NCI-H1048 (cell line): ENCODE measurements at regions not wholly inside any gene's neighbourhood (a gene's known extent, or its start where the extent isn't known, plus 50 kb on each side); places are given as distances from the start of the nearest gene placed in this dataset.
"Not testable (repeated sequence)": the region's sequence is repeated elsewhere in the genome, so short reads cannot be mapped to it uniquely, and the experiment has no call there.

Experiments used
- DNase-seq: peaks from one replicate; lab custom pipeline; 2025; lab: John Stamatoyannopoulos, UW

DNA sequence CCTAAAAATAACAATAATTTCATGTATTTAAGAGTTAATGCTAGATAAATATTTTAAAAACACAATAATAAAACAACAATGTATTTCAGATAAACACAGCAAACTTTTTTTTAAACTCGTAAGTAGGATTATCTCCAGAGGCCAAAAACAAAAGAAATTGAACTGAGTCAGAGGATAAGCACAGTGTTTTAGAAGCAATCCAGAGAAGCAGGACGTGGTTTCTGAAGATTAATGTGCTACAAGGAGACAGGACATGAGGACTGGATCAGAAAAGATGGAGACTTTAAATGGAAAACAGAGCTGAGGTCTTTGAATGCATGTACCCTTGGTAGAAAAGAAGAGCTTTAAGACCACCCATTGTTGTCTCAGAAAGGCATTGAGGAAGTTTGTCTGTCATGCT, 491.2 kb upstream of the TLE4 start:
- DNase-seq = no peak

DNA sequence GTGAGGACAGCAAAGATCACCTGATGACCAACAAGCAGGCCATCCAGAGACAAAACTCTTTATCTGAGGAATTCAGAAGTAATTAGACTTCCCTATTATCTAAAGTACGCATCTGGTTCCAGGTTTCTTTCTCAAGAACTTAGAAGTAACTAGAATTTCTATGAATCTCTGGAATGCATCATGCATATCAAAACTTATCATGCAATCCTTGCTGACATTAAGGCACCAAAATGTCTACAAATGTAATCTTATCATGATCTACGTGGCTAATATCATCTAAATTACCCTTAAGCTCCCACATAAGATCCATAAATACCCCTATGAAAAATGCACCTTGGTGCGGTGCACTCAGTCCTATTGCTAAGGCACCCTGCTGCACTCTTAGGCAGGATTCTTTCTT, 488.1 kb upstream of the TLE4 start:
- no peak for DNase-seq

DNA sequence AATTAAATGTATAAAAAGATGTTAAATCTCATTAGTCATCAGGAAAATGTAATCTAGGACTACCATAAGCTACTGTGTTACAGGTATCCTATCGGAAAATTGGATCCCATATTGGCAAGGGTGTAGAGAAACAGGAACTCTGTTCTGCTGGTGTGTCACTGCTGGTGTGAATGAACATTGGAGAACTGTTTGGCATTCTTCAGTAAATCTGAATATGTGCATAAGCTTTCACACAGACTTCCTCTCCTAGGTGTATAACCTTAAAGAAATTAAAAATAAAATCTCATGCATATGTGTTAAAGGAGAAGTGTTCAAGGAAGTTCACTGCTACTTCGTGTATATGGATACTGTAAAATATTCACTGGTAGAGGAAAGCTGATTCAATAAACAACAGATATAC, 484.6 kb upstream of the TLE4 start:
- DNase-seq = no peak

DNA sequence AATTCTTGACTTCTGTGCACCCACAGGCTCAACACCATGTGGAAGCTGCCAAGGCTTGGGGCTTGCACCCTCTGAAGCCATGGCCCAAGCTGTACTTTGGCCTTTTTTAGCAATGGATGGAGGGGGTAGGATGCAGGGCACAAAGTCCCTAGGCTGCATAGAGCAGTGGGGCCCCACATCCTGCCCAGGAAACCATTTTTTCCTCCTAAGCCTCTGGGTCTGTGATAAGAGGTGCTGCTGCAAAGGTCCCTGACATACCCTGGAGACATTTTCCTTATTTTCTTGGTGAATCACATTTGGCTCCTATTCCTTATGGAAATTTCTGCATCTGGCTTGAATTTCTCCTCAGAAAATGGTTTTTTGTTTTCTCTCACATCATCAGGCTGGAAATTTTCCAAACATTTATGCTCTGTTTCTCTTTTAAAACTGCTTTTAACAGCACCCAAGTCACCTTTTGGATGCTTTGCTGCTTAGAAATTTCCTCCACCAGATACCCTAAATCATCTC, 482.7 kb upstream of the TLE4 start:
- DNase-seq = no peak

- not testable (repeated sequence) for DNase-seq
Measured at GRCh38 chr9:79089851-79090250, 481.9 kb upstream of the TLE4 start.

- not testable (repeated sequence) for DNase-seq
Measured at GRCh38 chr9:79103257-79103656, 468.5 kb upstream of the TLE4 start.

DNA sequence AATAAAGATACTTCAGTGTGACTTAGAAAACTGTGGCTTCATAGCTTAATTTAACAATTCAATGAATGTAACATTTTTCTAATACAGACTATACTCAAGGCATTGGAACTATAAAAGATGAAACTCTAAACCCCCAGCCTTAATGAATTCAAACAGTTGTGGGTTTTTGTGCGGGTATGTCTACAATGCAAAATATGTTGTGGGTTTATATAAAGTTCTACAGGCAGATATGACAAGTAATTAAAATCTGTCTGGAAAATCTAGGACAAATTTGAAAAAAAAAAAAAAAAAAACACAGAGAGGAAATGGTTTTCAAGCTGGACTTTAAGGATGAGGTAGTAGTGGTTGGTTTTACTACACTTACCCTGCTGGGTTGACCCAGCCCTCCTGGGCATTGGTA, 467.5 kb upstream of the TLE4 start:
- no peak for DNase-seq

DNA sequence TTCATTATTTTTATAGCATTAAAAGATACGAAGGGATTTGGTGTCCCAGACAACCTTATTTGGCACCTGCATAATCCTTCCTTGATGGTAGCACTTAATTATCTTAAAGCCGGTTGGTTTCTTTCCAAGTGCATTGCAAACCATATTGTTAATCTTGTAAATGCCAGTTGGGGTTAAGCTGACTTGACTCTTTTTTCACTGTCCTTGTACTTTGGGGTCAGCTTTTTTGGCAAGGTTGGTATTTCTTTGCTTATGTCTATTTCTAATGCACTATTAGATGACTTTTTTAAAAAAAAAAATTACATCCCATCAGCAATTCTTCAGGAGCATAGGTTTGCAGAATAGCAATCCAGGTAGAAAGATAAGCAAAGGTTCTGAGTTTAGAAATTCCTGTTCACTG, 466.8 kb upstream of the TLE4 start:
- DNase-seq = no peak

DNA sequence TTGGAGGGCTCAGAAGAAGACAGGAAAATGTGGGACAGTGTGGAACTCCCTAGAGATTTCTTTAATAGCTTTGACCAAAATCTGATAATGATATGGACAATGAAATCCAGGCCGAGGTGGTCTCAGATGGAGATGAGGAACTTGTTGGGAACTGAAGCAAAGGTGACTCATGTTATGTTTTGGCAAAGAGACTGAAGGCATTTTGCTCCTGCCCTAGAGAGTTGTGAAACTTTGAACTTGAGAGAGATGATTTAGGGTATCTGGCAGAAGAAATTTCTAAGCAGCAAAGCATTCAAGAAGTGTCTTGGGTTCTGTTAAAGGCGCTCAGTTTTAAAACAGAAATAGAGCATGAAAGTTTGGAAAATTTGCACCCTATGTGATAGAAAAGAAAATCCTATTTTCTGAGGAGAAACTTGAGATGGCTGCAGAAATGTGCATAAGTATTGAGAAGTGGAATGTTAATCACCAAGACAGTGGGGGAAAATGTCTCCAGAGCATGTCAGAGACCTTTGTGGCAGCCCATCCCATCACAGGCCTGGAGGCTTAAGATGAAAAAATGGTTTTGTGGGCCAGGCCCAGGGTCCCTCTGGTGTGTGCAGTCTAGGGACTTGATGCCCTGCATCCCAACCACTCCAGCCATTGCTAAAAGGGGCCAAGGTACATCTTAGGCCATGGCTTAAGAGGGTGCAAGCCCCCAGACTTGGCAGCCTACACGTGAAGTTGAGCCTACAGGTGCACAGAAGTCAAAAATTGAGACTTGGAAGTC, 463.7 kb upstream of the TLE4 start:
- no peak for DNase-seq

DNA sequence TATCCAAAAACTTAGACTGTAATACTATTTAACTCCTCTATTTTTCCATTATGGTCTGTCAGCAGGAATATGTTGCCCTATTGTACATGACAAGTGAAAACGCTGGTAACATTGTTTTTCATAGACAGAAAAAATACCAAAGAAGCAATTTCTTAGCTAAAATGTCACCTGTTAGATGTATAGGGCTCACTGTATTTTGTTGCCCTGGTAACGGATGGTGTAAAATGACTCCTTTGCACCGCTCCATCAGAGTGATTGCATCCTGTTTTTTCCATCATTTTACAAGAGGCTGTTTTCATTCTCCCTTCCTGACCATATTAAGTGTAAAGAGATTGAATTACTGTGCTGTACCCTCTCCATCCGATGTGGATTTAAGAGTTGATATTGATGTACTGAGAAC, 460.1 kb upstream of the TLE4 start:
- DNase-seq = no peak

- no peak for DNase-seq
Measured at GRCh38 chr9:79115176-79115575, 456.6 kb upstream of the TLE4 start.

GRCh38 chr9:79116041-79116440, 455.7 kb upstream of the TLE4 start:
- no peak for DNase-seq

- DNase-seq = no peak
Measured at GRCh38 chr9:79116709-79117108, 455.1 kb upstream of the TLE4 start.

GRCh38 chr9:79120533-79120932, 451.2 kb upstream of the TLE4 start:
- no peak for DNase-seq

GRCh38 chr9:79120941-79121340, 450.8 kb upstream of the TLE4 start:
- no peak for DNase-seq

- DNase-seq = no peak
Measured at GRCh38 chr9:79123415-79123814, 448.4 kb upstream of the TLE4 start.

- DNase-seq = no peak
Measured at GRCh38 chr9:79127661-79128060, 444.1 kb upstream of the TLE4 start.

GRCh38 chr9:79129865-79130480, 441.8 kb upstream of the TLE4 start:
- DNase-seq = no peak

DNA sequence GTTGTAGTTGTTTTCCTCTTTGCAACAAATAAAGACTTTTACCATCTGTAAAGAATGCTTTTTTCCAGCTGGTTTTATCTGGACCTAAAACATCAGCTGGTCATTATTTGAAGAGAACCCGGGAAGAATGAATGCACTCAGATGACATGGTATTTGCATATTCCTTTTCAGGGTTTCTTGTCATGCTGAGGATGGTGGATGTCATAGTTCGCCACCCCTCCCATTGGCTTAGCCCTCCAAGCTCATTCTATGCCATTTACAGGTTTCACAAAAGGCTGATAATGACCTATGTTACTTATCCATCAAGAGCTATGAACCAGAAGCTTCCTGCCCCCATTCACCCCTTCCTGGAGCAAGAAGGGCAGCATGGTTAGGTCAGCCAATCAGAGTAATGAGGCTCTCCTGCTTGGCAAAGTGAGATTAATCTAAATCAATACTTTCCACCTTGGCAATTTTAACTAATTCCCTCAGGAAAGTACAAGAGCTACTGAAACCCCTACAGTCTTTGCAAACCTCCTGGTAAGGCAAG, 440.5 kb upstream of the TLE4 start:
- no peak for DNase-seq

- DNase-seq = no peak
Measured at GRCh38 chr9:79131824-79132377, 439.9 kb upstream of the TLE4 start.

DNA sequence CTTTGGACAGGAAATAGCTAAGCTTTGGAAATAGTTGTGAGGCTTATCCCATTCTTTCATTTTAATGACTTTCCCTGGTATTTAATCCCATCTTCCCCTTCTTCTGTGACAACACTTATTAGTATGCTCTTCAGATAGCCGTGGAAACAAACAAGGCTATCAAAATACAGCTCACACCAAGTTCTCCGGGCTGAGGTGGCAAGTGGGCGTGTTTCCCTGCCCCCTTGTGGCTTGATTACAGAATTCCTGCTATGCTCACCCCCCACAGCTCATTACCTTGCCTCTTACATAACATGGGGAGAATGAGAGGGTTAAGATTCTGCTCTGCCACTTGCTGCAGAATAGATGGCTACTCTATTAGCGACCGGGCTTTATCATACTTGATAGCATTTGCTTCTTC, 437.1 kb upstream of the TLE4 start:
- no peak for DNase-seq

DNA sequence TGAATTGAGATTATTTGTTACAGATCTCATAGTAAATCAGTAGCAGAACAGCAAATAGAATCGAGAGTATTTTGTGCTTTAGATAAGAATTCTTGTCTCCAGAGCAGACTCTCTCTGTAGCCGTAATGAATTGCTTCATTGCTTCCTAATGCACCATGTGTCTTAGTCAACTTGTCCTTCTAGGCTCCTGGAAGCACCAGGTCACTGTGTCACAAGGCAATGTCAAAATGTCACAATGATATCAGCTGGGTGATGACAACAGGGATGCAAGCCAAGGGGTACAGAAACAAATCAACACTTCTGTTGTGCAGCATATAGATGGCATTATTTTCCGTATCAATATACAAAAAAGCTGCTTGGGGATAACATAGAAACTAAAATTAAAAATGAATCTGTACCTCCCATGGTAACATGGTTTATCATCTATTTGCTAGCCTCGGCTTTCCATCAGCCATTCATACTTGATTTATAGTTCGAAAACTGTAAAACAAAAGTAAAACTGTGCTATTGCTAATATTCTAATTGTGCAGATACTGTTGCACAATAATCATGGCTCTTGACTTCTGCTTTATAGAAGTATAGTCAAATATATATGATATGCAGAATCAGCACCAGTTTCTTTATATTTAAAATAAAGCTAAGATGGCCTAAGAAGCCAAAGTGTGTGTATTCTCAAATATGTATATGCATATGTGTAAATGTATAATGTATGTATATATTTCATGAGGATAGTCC, 435.9 kb upstream of the TLE4 start:
- DNase-seq = no peak

- no peak for DNase-seq
Measured at GRCh38 chr9:79140751-79141150, 431.0 kb upstream of the TLE4 start.
